Progenitor cell of endocrine pancreas (in vitro differentiated cells): ENCODE measurements at regions not wholly inside any gene's neighbourhood (a gene's known extent, or its start where the extent isn't known, plus 50 kb on each side); places are given as distances from the start of the nearest gene placed in this dataset.
A peak's percentile ranks its signal among the peaks of the same experiment; 100 is the strongest.

ENCODE experiments used
- DNase-seq: peaks from one replicate; pipeline ENCODE4 v3.0.0; 2021; ENCODE audit warnings: low spot score; ENCODE audit not compliant: unreplicated experiment
- H3K27ac Mint-ChIP-seq: 2 replicates; pipeline ENCODE4 v1.8.0; 2021; ENCODE audit warnings: mild to moderate bottlenecking, moderate library complexity, mixed read lengths
- H3K27me3 Mint-ChIP-seq: 2 replicates; pipeline ENCODE4 v1.8.0; 2021; ENCODE audit warnings: mixed read lengths
- H3K36me3 Mint-ChIP-seq: 2 replicates; pipeline ENCODE4 v1.8.0; 2022; ENCODE audit warnings: mixed read lengths; ENCODE audit not compliant: insufficient read depth
- H3K4me1 Mint-ChIP-seq: 2 replicates; pipeline ENCODE4 v1.8.0; 2021; ENCODE audit warnings: low read depth, mixed read lengths
- H3K4me3 Mint-ChIP-seq: 2 replicates; pipeline ENCODE4 v1.8.0; 2021; ENCODE audit warnings: low read depth, mild to moderate bottlenecking, moderate library complexity, mixed read lengths
- H3K9me3 Mint-ChIP-seq: 2 replicates; pipeline ENCODE4 v1.8.0; 2021; ENCODE audit warnings: low read depth, mixed read lengths
- CTCF ChIP-seq: fragments of 200-600 bp; sonication (generic); IDR thresholded peaks from one replicate; pipeline ENCODE4 v1.5.0; 2021; ENCODE audit warnings: antibody characterized with exemption, mild to moderate bottlenecking; ENCODE audit not compliant: unreplicated experiment

- Mint-ChIP-seq H3K4me1 (peaks cover 9% of the 10 kb centered on the region), H3K36me3 (no peaks in the 10 kb centered on the region)
- TF ChIP-seq CTCF = no peak
These were observed 349.9 kb downstream of the THBS2 start for GRCh38 chr6:168903613-168904345.

GRCh38 chr6:168902075-168902474 is 351.6 kb downstream of the THBS2 start:
- no peak for TF ChIP-seq CTCF
- H3K9me3 Mint-ChIP-seq = peaks cover 5% of the 10 kb centered on the region
- peaks cover 20% of the 10 kb centered on the region for H3K27me3 Mint-ChIP-seq
- no peak overlapping the region for H3K4me3 Mint-ChIP-seq
- no peak for DNase-seq
- peaks cover 6% of the 10 kb centered on the region for H3K4me1 Mint-ChIP-seq
- no peaks in the 10 kb centered on the region for H3K36me3 Mint-ChIP-seq
- no peak overlapping the region for H3K27ac Mint-ChIP-seq

More at GRCh38 chr6:168903613-168904345, 349.9 kb downstream of the THBS2 start:
- peaks cover 8% of the 10 kb centered on the region for H3K9me3 Mint-ChIP-seq
- H3K27me3 Mint-ChIP-seq = peaks cover 17% of the 10 kb centered on the region
- DNase-seq = no peak
- H3K27ac Mint-ChIP-seq = no peak overlapping the region
- H3K4me3 Mint-ChIP-seq = no peak overlapping the region

DNA sequence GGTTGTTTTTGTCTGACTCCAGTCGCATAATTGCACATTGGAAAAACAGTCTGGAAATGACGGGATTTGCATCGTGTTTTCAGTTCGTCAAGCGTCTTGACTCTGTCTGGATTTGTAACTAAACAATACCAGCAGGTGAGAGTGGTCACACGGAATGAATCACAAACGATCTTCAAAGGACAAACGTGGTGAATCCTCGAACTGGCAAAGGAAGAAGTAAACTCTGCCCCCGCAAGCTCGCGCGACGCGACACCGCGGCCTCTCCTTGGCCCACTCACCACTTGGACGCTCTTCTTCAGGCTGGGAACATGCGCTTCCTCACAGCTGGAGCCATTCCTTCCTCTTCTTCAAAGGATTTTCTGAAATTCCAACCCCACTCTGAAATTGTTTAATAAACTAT is 352.6 kb downstream of the THBS2 start:
- Mint-ChIP-seq H3K9me3 (peaks cover 4% of the 10 kb centered on the region), H3K36me3 (no peaks in the 10 kb centered on the region), H3K27ac (no peak overlapping the region), H3K4me1 (peaks cover 6% of the 10 kb centered on the region), H3K27me3 (peaks cover 20% of the 10 kb centered on the region), H3K4me3 (no peak overlapping the region)
- TF ChIP-seq CTCF = no peak
- DNase-seq = no peak

DNA sequence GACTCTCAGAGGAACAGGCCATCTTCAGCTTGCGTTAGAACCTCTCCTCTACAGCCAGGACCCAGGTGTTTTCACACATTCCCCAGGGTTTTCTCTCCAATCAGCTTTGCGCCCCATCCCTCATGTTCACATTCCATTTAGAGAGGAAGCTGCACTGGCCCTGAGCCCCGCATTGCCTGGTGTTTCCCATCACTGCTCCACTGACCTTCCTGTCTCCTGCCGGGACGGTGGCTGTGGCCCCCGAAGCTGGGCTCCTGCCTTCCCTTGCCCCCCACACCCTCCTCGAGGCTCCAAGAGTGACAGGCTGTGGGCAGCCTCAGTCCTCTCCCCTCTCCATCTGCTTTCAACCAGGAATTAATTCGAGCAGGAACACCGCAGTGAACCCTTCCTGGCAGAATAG is 357.3 kb downstream of the THBS2 start:
- Mint-ChIP-seq H3K4me1 (peaks cover 15% of the 10 kb centered on the region), H3K27me3 (peaks cover 13% of the 10 kb centered on the region), H3K4me3 (peak overlapping the region; percentile 15), H3K27ac (no peak overlapping the region), H3K36me3 (no peaks in the 10 kb centered on the region), H3K9me3 (no peaks in the 10 kb centered on the region)
- DNase-seq = no peak
- TF ChIP-seq CTCF = no peak

DNA sequence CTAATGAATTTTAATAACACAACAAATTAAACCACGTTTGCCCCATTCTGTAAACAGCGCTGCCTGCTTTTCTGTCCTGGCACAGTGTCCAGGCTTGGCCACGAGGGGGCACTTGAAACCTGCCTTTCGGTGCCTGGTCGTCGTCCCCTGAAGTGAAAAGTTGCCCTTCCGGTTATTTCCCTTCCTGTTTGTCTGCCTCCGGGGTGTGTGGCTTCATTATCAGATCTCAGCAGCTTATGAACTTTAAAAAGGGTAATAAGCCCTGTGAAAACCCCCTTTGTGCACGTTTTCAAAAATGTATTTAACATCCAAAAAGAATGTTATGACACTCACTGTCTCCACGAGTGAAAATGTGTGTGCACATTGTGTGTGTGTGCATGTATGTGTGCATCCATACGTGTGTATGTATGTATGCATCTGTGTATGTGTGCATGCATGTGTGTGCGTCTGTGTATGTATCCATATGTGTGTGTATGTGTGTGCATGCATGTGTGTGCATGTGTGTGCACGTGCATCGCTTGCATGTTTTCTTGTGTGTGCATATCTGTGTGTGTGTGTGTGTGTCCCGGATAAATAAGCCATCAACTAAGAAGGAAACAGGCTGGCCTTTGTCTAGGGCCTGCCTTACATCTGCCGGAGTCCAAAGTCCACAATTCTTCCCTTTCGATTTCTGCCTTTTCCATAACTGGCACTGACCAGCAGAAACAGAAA is 358.4 kb downstream of the THBS2 start:
- peak; percentile 81 for DNase-seq
- Mint-ChIP-seq H3K27ac (peak overlapping the region; percentile 75), H3K4me3 (no peak overlapping the region)

More for the DNA sequence above, 358.4 kb downstream of the THBS2 start:
- H3K9me3 Mint-ChIP-seq = no peaks in the 10 kb centered on the region
- H3K4me1 Mint-ChIP-seq = peaks cover 15% of the 10 kb centered on the region
- peak; percentile 99 for TF ChIP-seq CTCF
- H3K36me3 Mint-ChIP-seq = no peaks in the 10 kb centered on the region
- peaks cover 10% of the 10 kb centered on the region for H3K27me3 Mint-ChIP-seq
